ENCODE measurements at regions not wholly inside any gene's neighbourhood (a gene's known extent, or its start where the extent isn't known, plus 50 kb on each side); places are given as distances from the start of the nearest gene placed in this dataset.
"Not testable (repeated sequence)": the region's sequence is repeated elsewhere in the genome, so short reads cannot be mapped to it uniquely, and the experiment has no call there.

DNA sequence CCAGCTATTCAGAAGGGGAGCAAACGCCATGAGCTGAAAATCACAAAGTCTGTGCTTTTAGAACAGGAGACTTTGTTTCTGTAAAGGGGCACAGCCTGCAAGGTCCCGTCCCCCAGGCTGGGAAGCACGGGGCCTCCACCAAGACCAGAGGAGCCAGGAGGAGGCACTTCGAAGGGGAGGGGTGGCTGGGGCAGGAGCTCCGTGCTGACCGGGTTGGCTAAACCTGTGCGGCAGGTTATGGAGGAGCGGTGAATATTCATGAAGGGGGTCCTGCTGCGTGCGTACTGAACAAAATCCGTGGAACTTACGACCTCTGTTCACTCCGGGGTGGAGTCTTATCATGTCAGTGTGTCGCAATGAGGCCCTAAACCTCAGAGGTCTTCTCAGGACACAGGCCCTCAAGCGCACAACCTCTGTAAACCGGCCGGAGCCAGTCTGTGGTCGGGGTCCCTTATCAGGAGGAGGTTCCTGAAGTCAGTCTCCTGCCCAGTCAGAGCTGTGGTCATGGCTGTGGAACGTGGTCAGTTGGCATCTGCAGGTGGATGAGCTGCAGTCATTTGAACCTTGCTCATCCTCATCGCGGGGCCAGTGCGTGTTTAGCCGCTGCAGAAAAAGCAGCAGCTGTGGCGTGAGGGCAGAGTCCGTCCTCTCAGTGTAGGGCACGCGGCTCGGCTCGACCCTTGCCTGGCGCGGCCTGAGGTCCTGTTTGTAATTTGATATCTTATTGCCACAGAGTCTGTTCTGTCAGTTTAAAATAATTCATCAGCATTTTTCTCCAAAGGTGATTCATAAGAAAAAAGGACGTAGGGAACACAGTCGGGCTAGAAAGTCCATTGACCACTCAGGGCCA, 5507.7 kb upstream of the TPTE start:
- DNase-seq (ENCODE audit: low read depth in 2 of 2), result not testable (repeated sequence)

GRCh38 chr21:5015187-5015586, 5506.2 kb upstream of the TPTE start:
- DNase-seq (ENCODE audit: low read depth in 2 of 2), result not testable (repeated sequence)

GRCh38 chr21:5019120-5019519, 5502.3 kb upstream of the TPTE start:
- DNase-seq (ENCODE audit: low read depth in 2 of 2), result not testable (repeated sequence)

- DNase-seq (ENCODE audit: low read depth in 2 of 2), result not testable (repeated sequence)
Observed at GRCh38 chr21:5021815-5022214, 5499.6 kb upstream of the TPTE start.

GRCh38 chr21:5022254-5022653, 5499.1 kb upstream of the TPTE start:
- DNase-seq (ENCODE audit: low read depth in 2 of 2), result not testable (repeated sequence)

DNA sequence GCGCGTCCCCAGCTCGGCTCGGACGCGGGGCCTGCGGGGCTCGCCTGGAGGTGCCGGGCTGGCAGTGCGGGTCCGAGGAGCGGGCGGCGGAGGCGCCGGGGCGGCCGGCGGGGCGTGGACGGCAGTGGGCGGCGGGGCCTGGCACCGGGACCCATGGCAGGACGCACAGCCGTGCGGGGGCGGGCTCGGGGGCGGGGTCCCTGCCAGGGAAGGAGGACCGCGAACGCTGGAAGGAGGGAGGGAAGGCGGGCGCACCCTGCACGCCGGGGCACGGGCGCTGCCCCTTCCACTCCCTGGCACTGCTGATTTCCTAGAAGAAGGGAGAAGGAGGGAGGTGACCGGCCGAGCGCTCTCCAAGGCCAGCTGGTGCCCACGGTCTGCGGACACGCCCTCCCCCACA, 5498.6 kb upstream of the TPTE start:
- DNase-seq (ENCODE audit: low read depth in 2 of 2), result not testable (repeated sequence)

GRCh38 chr21:5035147-5035546, 5486.2 kb upstream of the TPTE start:
- not testable (repeated sequence) for DNase-seq (ENCODE audit: low read depth in 2 of 2)

GRCh38 chr21:5035587-5035986, 5485.8 kb upstream of the TPTE start:
- not testable (repeated sequence) for DNase-seq (ENCODE audit: low read depth in 2 of 2)

DNA sequence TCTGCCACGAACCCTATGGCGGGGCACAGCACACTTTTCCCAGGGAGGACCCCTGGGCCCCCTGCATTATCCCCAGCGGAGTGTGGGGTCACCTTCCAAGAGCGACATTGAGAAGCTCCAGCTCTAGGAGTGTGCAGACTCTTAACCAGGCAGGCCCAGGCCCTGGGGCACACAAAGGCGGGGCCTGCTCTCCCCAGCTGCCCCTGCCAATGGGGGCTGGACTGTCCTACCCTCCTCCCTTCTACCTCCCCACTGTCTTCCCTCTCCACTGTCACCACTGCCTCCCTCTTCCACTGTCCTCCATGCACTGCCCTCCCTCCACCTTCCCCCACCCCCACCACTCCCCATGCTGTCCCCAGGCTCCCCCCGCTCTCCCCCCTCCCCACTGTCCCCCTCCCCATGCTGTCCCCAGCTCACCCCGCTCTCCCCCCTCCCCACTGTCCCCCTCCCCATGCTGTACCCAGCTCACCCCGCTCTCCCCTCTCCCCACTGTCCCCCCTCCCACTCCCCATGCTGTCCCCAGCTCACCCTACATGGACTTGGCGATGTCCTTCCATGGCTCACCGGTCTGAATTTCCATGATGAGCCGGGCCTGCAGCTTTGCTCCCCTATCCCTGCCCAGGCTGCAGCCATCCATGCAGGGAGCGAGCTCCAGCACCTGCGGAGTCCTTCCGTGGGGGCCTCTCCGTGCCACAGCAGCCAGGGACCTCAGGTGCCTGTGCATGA, 5483.6 kb upstream of the TPTE start:
- not testable (repeated sequence) for DNase-seq (ENCODE audit: low read depth in 2 of 2)

GRCh38 chr21:5039926-5040325, 5481.5 kb upstream of the TPTE start:
- not testable (repeated sequence) for DNase-seq (ENCODE audit: low read depth in 2 of 2)

GRCh38 chr21:5042583-5042982, 5478.8 kb upstream of the TPTE start:
- not testable (repeated sequence) for DNase-seq (ENCODE audit: low read depth in 2 of 2)

- DNase-seq (ENCODE audit: low read depth in 2 of 2), result not testable (repeated sequence)
Observed at GRCh38 chr21:5044812-5045211, 5476.6 kb upstream of the TPTE start.

DNA sequence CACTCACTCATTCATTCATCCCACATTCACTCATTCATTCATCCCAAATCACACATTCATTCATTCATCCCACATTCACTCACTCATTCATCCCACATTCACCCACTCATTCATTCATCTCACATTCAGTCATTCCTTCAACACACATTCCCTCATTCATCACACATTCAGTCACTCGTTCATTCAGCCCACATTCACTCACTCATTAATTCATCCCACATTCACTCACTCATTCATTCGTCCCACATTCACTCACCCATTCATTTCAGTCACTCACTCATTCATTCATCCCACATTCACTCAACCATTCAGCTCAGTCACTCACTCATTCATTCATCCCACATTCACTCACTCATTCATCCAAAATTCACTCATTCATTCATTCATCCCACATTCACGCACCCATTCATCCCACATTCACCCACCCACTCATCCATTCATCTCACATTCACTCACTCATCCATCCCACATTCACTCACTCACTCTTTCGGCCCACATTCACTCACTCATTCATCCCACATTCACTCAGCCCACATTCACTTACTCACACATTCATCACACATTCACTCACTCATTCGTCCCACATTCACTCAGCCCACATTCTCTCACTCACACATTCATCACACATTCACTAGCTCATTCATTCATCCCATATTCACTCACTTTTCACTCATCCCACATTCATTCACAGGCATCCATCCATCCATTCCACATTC, 5469.9 kb upstream of the TPTE start:
- not testable (repeated sequence) for DNase-seq (ENCODE audit: low read depth in 2 of 2)

DNA sequence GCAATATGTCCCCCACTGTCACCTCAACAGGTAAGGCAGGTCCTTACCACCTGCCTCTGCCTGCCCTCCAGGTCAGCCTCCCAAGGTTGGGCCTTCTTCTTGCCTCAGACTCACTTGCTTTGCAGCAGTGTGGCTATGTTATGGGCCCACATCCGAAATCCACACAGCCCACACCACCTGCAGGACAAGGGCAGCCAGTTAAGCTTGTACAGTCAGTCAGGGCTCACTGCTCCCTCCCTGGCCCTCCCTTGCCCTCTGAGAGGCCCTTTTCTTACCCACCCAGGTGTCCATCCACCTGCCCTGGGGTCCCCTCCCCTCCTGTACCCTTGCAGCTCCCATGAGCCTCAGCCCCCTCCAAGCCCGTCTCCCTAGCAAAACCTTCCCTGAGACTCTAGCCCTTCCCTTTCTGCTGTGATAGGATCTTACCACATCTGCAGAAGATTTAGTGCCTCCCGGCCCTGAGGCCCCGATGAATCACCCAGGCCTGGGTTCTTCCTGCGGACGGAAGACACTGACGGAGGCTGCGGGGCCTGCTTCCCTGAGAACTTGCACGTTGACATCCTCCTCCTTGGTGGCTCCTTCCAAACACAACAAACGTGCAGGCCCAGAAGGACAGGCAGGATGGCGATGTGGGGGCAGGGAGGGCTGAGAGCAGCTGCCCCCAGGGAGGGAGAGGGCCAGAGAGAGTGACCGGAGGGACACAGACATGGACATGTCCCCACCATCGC, 5466.2 kb upstream of the TPTE start:
- DNase-seq (ENCODE audit: low read depth in 2 of 2), result not testable (repeated sequence)

GRCh38 chr21:5055996-5056962, 5465.1 kb upstream of the TPTE start:
- not testable (repeated sequence) for DNase-seq (ENCODE audit: low read depth in 2 of 2)

- not testable (repeated sequence) for DNase-seq (ENCODE audit: low read depth in 2 of 2)
Observed at GRCh38 chr21:5057077-5057476, 5464.3 kb upstream of the TPTE start.

- DNase-seq (ENCODE audit: low read depth in 2 of 2), result not testable (repeated sequence)
Observed at GRCh38 chr21:5060364-5061083, 5460.9 kb upstream of the TPTE start.

DNA sequence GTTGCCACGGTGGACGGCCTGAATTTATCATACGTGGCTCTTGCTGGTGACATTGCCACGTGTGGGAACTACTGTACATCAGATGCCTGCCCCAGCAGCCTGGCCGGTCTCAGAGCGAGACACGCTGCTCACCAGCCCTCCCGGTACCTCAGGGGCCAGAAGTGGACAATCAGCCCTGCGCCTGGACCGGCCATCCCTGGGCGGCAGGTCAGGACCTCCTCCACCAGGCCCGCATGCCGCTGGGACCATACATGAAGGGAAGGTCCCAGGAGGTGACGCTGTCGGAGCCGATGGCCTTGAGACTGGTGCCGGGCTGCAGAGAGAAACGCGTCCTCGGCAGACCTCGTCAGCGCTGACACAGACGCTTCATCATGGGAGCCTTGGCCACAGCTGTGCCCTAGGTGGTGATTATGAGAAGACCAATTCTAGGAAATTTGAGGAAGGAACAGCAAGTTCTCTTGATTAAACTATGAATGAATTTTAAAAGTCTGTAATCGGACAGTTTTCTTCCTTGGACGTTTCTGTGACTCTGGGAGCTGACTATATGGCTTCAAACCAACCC, 5456.7 kb upstream of the TPTE start:
- DNase-seq (ENCODE audit: low read depth in 2 of 2), result not testable (repeated sequence)

Data from stimulated activated CD4-positive, alpha-beta T cell treated with anti-CD3 and anti-CD28 coated beads, Interleukin-15, amount 100 ng/mL, for 48 hours (primary cell).